ENCODE measurements at regions not wholly inside any gene's neighbourhood (a gene's known extent, or its start where the extent isn't known, plus 50 kb on each side); places are given as distances from the start of the nearest gene placed in this dataset.

GRCh38 chr4:14800977-14801376 lies 201.3 kb upstream of the CPEB2 start:
- no peak for DNase-seq (ENCODE audit: low read depth)

GRCh38 chr4:14802596-14802995 lies 199.7 kb upstream of the CPEB2 start:
- no peak for DNase-seq (ENCODE audit: low read depth)

- DNase-seq (ENCODE audit: low read depth), result no peak
These were observed 194.4 kb upstream of the CPEB2 start for GRCh38 chr4:14807856-14808255.

- no peak for DNase-seq (ENCODE audit: low read depth)
These were observed 193.1 kb upstream of the CPEB2 start for GRCh38 chr4:14809203-14809602.

DNA sequence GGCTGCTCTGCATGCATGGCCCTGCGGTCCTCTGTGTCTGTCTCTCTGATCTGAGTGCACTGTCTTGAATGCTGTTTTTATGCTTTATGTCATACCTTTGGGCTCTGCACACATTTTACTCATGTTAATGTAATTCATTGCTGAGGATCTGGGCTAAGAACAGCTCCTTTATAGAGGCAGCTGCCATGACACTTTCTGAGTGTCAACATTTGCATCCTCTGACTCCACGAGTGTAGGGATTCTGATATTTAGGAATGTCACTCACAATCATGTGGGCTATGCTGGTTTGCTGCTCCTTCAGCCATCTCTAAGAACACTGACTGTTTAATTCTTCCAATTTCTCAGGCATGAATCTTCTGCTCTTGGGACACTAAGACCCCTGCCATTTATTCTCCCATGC lies 192.2 kb upstream of the CPEB2 start:
- DNase-seq (ENCODE audit: low read depth), result no peak

- DNase-seq (ENCODE audit: low read depth), result no peak
These were observed 191.7 kb upstream of the CPEB2 start for GRCh38 chr4:14810568-14810967.

- no peak for DNase-seq (ENCODE audit: low read depth)
These were observed 190.2 kb upstream of the CPEB2 start for GRCh38 chr4:14812101-14812500.

GRCh38 chr4:14816623-14817261 lies 185.5 kb upstream of the CPEB2 start:
- no peak for DNase-seq (ENCODE audit: low read depth)

DNA sequence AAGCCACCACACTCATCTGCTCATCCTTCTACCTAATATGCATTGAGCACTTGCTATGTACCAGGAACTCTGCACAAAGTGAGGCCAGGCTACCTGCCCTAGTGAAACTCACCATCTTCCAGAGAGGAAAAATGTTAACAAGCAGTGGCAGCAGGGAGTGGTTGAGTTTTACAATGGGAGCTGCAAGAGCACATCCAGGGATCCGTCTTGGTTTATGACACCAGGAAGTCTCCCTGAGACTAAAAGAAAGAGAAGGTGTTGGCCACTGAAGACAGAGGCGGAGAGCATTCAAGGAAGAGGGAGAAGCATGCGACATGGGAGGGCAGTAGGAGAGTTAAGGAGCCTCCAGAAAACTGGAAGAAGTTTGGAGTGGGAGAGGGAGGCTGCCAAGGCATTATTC lies 178.1 kb upstream of the CPEB2 start:
- no peak for DNase-seq (ENCODE audit: low read depth)

DNA sequence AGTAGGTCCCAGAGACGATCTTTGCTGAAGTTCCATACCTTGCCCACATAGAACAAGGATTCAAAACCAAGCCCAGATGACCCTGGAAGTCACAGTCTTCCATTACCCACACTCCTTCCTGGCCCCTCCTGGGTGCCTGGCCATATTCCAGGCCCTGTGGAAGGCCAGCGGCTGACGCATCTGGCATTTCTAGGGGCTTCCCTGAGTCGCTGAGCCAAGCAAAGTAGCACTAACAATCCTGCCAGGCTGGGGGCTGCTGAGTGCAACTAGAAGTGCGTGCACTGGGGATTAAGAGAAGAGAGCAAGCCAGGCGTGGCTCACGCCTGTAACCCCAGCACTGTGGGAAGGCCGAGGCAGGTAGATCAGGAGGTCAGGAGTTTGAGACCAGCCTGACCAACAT lies 175.2 kb upstream of the CPEB2 start:
- DNase-seq (ENCODE audit: low read depth), result no peak

DNA sequence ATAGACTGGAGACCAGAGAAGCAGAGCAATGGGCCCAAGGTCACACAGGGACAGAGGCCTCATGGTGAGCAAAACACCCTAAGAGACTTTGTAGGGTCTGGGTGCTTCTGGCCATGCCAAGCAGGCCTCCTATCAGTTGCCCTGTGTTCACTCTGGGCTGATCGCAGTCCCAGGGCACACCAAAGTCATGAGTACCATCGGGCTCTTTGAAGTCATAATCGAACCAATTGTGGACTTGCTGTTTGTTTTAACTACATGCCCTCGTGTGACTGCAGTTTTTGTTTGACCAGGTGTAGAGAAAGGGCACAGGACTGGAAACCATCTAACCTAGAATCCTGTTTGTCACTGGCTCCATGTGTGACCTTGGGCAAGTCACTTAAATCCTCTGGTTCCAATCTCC lies 172.5 kb upstream of the CPEB2 start:
- DNase-seq (ENCODE audit: low read depth), result no peak

- no peak for DNase-seq (ENCODE audit: low read depth)
These were observed 170.9 kb upstream of the CPEB2 start for GRCh38 chr4:14831416-14831815.

GRCh38 chr4:14833053-14833452 lies 169.2 kb upstream of the CPEB2 start:
- no peak for DNase-seq (ENCODE audit: low read depth)

DNA sequence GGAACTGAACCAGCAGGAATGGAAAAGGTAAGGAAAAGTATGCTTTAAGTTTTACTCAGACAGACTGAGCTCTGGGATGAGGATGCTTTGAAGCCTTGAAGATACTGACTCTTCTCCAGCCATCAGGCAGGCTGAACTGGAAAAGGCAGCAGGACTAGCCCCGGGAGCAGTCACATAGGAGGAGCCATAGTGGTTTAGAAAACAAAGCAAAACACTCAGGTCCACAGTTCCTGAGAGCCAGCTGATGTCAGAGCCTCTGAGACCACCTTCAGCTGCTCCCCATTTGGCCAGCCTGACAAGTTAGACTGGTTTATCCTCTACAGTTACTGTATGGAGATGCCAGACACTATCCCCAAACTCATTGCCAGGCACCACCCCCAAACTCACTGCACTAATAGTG lies 167.9 kb upstream of the CPEB2 start:
- no peak for DNase-seq (ENCODE audit: low read depth)

GRCh38 chr4:14835288-14835687 lies 167.0 kb upstream of the CPEB2 start:
- DNase-seq (ENCODE audit: low read depth), result no peak

DNA sequence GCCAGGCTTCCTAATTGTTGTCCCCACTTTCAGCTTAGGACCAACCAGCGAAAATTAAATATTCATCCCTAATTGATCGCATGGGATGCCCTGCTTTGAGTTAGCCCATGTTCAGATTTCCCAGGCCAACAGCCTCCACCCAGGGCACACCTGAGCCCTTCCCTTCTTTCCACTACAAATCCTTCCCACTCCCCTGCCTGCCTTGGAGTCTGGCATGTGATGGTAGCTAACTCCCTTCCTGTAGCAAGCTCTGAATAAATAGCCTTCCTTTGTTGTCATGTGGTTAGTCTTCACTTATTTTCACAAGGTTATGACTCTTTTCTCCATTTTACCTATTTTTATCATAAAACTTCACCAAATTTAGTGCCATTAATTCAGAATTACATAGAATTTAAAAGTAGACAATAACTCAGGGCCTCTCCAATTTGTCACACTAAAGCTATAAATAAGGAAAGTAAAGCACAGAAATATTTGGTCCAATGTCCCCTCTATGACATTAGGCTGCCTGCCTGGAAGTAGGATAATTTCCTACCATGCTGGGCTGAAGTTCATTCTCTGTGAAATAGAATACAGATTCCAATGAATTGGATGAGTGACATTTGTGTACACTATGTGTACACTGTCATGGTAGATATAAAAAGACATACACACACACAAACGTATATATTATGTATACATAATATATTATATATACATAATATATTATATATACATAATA lies 166.4 kb upstream of the CPEB2 start:
- no peak for DNase-seq (ENCODE audit: low read depth)

DNA sequence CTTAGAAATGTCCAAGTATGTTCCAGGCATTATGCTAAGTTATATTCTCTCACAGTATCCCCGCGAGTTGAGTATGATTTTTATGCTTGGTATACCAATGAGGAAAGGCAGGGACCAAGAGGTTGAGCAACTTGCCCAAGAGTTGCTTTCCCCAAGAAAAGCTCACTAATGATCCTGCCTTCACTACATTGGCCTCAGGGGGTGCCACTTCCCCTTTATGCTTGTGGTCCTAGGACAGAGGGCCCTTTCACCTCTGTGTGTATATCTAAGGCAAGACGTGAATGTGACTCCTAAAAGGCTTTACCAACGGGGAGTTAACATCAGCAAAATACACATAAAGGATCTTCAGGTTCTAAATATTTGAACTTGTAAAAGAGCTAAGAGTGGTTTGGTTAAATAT lies 164.4 kb upstream of the CPEB2 start:
- DNase-seq (ENCODE audit: low read depth), result no peak

- no peak for DNase-seq (ENCODE audit: low read depth)
These were observed 160.2 kb upstream of the CPEB2 start for GRCh38 chr4:14841801-14842768.

DNA sequence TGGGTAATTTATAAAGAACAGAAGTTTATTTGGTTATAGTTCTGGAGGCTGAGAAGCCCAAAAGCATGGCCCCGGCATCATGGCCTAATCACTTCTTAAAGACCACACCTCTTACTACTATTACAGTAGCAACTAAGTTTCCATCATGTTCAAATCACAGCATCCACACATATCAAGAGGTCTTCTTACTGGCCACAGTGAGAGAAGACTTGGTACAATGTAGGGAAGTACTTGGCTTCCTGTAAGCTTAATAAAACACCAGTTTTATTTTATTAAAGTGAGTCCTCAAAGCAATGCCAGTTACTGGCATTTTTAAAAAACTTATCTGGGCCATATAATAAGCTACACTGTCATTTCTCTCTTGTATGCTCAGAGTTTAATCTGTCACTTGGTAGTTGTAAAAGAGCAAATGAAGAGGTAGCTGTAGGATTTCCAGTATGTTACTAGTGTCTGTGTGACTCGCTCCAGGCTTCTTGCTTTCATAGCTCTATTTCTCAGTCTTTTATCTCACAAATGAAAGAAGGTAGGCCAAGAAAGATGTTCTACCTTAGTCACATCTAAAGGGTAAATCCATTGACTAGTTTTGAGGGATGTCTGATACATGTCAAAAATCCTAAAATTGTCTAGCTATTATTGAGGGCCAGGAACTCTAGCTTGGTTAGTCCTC lies 159.2 kb upstream of the CPEB2 start:
- DNase-seq (ENCODE audit: low read depth), result no peak

DNA sequence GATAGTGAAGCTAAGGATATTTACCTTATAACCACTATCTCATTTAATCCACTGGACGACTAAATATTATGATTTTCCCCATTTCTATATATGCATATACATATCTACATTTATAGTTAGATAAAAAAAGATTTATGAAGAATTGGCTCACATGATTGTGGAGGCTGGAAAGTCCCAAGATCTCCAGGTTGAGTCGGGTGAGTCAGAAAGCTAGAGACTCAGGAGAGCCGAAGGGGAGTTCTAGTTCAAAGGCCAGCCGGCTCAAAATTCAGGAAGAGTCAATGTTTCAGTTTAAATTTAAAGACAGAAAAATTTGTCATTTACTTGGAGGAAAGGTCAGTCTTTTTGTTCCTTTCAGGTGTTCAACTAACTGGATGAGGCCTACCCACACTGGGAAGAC lies 158.2 kb upstream of the CPEB2 start:
- DNase-seq (ENCODE audit: low read depth), result no peak

GRCh38 chr4:14848229-14848628 lies 154.1 kb upstream of the CPEB2 start:
- no peak for DNase-seq (ENCODE audit: low read depth)

- DNase-seq (ENCODE audit: low read depth), result no peak
These were observed 151.7 kb upstream of the CPEB2 start for GRCh38 chr4:14850455-14851097.
